Endothelial cell of umbilical vein (primary cell): ENCODE measurements at regions not wholly inside any gene's neighbourhood (a gene's known extent, or its start where the extent isn't known, plus 50 kb on each side); places are given as distances from the start of the nearest gene placed in this dataset.

Experiments
- BruUV-seq: library from RNA; stranded (reverse); fragments of 400-500 nt; replicated peaks from 2 replicates; lab custom pipeline; 2021; lab: Mats Ljungman, UMichigan
- CTCF ChIA-PET: fragments of 300-600, 350-600 bp; sonication (Branson Sonifier 250); formaldehyde crosslinking; loops from one replicate; lab custom pipeline; 2021; ENCODE audit warnings: antibody characterized with exemption, inconsistent platforms; lab: Charles Lee
- POLR2A ChIA-PET: fragments of 300-600, 350-600 bp; sonication (Branson Sonifier 250); formaldehyde crosslinking; loops from one replicate; lab custom pipeline; 2021; ENCODE audit warnings: antibody characterized with exemption, inconsistent platforms; lab: Charles Lee
- DNase-seq: peaks from one replicate; pipeline ENCODE4 v3.0.0-alpha.2; 2011; ENCODE audit warnings: low read depth, low spot score
- FAIRE-seq: peaks from 2 replicates; lab custom pipeline; 2011; peaks lifted over from hg19 to GRCh38; lab: Jason Lieb, UNC
- H2AFZ ChIP-seq: 2 replicates; pipeline ENCODE4 v1.6.0; 2012; ENCODE audit warnings: low read depth, low read length, control low read depth, inconsistent platforms
- H3K27ac ChIP-seq: 2 replicates; pipeline ENCODE4 v1.5.1; 2011; ENCODE audit warnings: low read depth, mild to moderate bottlenecking, control low read depth, low read length, moderate library complexity; ENCODE audit not compliant: insufficient read depth
- H3K27me3 ChIP-seq, 2 experiments: 2 replicates each; pipeline versions ENCODE4 v1.6.0 to v1.6.1; 2011; ENCODE audit warnings: low read length in 2 of 2, mixed read lengths in 1 of 2; ENCODE audit not compliant: control insufficient read depth in 2 of 2, insufficient read depth in 2 of 2
- H3K36me3 ChIP-seq, 2 experiments: 2 replicates in 1 of 2; 3 replicates in 1 of 2; pipeline ENCODE4 v1.5.1; 2011; ENCODE audit warnings: low read length in 2 of 2, mild to moderate bottlenecking in 1 of 2, moderate library complexity in 1 of 2; ENCODE audit not compliant: control insufficient read depth in 2 of 2, insufficient read depth in 2 of 2; ENCODE audit errors: extremely low read depth in 1 of 2
- H3K4me1 ChIP-seq: 3 replicates; pipeline ENCODE4 v1.5.1; 2011; ENCODE audit warnings: mild to moderate bottlenecking, low read length; ENCODE audit not compliant: control insufficient read depth, insufficient read depth; ENCODE audit errors: extremely low read depth
- H3K4me2 ChIP-seq: 2 replicates; pipeline ENCODE4 v1.6.1; 2011; ENCODE audit warnings: low read length, control low read depth, mixed read lengths; ENCODE audit not compliant: insufficient read depth
- H3K4me3 ChIP-seq, 3 experiments: fragments of 200-600 bp in 1 of 3; sonication (generic), shearing (Covaris generic) in 1 of 3; replicated peaks in 1 of 3; 2 replicates each; pipeline ENCODE4 v1.5.1; 2011 to 2016; ENCODE audit warnings: control low read depth in 3 of 3, low read length in 3 of 3, mild to moderate bottlenecking in 2 of 3, inconsistent platforms in 1 of 3, low read depth in 1 of 3, moderate library complexity in 1 of 3; ENCODE audit not compliant: insufficient read depth in 1 of 3
- H3K79me2 ChIP-seq: 2 replicates; pipeline ENCODE4 v1.6.0; 2012; ENCODE audit warnings: low read length, inconsistent platforms; ENCODE audit not compliant: control insufficient read depth, insufficient read depth
- H3K9ac ChIP-seq: replicated peaks from 2 replicates; pipeline ENCODE3; 2011; ENCODE audit warnings: low read length, control low read depth; ENCODE audit not compliant: insufficient read depth; ENCODE audit errors: extremely low read depth
- H3K9me1 ChIP-seq: replicated peaks from 3 replicates; pipeline ENCODE4 v1.6.0; 2011; ENCODE audit warnings: mild to moderate bottlenecking, low read length; ENCODE audit not compliant: control insufficient read depth, insufficient read depth; ENCODE audit errors: extremely low read depth
- H3K9me3 ChIP-seq: replicated peaks from 2 replicates; pipeline ENCODE4 v1.5.1; 2012; ENCODE audit warnings: low read length, inconsistent platforms; ENCODE audit not compliant: control insufficient read depth, insufficient read depth
- H4K20me1 ChIP-seq: replicated peaks from 2 replicates; pipeline ENCODE3; 2011; ENCODE audit warnings: mild to moderate bottlenecking, low read length; ENCODE audit not compliant: control insufficient read depth, insufficient read depth; ENCODE audit errors: extremely low read depth
- EZH2 ChIP-seq: IDR thresholded peaks from 2 replicates; pipeline ENCODE4 v1.6.1; 2012; ENCODE audit warnings: borderline replicate concordance, low read depth, mild to moderate bottlenecking, moderate library complexity, low read length, inconsistent platforms; ENCODE audit not compliant: severe bottlenecking
- FOS ChIP-seq: IDR thresholded peaks from 2 replicates; pipeline ENCODE4 v1.6.1; 2011; ENCODE audit warnings: mild to moderate bottlenecking, low read length, moderate library complexity, borderline replicate concordance; ENCODE audit not compliant: insufficient read depth
- GATA2 ChIP-seq: IDR thresholded peaks from 2 replicates; pipeline ENCODE4 v1.7.0; 2011; ENCODE audit warnings: low read depth, mild to moderate bottlenecking, moderate library complexity, mixed read lengths, low read length; ENCODE audit not compliant: insufficient read length, insufficient read depth
- JUN ChIP-seq: IDR thresholded peaks from 2 replicates; pipeline ENCODE4 v1.6.1; 2011; ENCODE audit warnings: borderline replicate concordance, low read depth; ENCODE audit not compliant: insufficient read length, insufficient read depth
- MYC ChIP-seq: IDR thresholded peaks from one replicate; pipeline ENCODE4 v1.6.1; 2011; ENCODE audit warnings: mild to moderate bottlenecking, low read depth, low read length
- POLR2A ChIP-seq: IDR thresholded peaks from 2 replicates; pipeline ENCODE4 v1.6.1; 2012; ENCODE audit warnings: low read depth, mild to moderate bottlenecking, control low read depth, low read length
- POLR2AphosphoS5 ChIP-seq: IDR thresholded peaks from 2 replicates; pipeline ENCODE4 v1.6.1; 2012; ENCODE audit warnings: low read depth, mild to moderate bottlenecking, control low read depth, low read length, moderate library complexity; ENCODE audit not compliant: insufficient read depth
- dilution Hi-C: fragments of 300-500 bp; cut with MboI; formaldehyde crosslinking; loops from one replicate; pipeline ENCODE4 v1.15.0; 2019; ENCODE audit warnings: low sequenced_read_pairs; ENCODE audit not compliant: extremely low pct_ligation_motif_present
- intact Hi-C: fragments of 100-400 bp; cut with micrococcal nuclease; formaldehyde crosslinking; loops from one replicate; pipeline ENCODE4 v1.10.0; 2022
- TF ChIP-seq, protein P1 (sequence below): IDR thresholded peaks from 2 replicates; pipeline ENCODE4 v1.6.1; 2011; ENCODE audit not compliant: insufficient read depth, insufficient read length
- TF ChIP-seq, protein P2 (sequence below), 2 donors: IDR thresholded peaks; 1 replicate in 1 of 2; 2 replicates in 1 of 2; pipeline ENCODE4 v1.5.1; 2011; ENCODE audit warnings: low read length in 2 of 2, mild to moderate bottlenecking in 2 of 2, moderate library complexity in 2 of 2, control low read depth in 1 of 2, inconsistent platforms in 1 of 2, low read depth in 1 of 2; ENCODE audit not compliant: insufficient read depth in 1 of 2; ENCODE audit errors: extremely low read depth in 1 of 2

- Histone ChIP-seq H3K27ac (no peak overlapping the region), H4K20me1 (no peaks in the 10 kb centered on the region), H3K27me3 (no peaks in the 10 kb centered on the region), H3K36me3 (no peaks in the 10 kb centered on the region), H3K9me3 (peaks cover 2% of the 10 kb centered on the region), H3K4me1 (no peaks in the 10 kb centered on the region), H3K79me2 (no peaks in the 10 kb centered on the region), H3K4me3 (no peak overlapping the region), H3K9ac (no peak overlapping the region), H3K4me2 (no peak overlapping the region), H3K9me1 (no peaks in the 10 kb centered on the region), H2AFZ (no peak overlapping the region)
- POLR2A ChIA-PET, result no interaction called here
- dilution Hi-C loops (no loop called here), intact Hi-C loops (no loop called here)
- no TSS peak for BruUV-seq
- FAIRE-seq (no peak), DNase-seq (no peak)
- CTCF ChIA-PET, result no interaction called here
- TF ChIP-seq POLR2A (no peak), MYC (no peak), POLR2AphosphoS5 (no peak), EZH2 (no peak), GATA2 (no peak), JUN (no peak), FOS (no peak)
- TF ChIP-seq, protein P1, sequence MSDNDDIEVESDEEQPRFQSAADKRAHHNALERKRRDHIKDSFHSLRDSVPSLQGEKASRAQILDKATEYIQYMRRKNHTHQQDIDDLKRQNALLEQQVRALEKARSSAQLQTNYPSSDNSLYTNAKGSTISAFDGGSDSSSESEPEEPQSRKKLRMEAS, result no peak
- TF ChIP-seq, protein P2, sequence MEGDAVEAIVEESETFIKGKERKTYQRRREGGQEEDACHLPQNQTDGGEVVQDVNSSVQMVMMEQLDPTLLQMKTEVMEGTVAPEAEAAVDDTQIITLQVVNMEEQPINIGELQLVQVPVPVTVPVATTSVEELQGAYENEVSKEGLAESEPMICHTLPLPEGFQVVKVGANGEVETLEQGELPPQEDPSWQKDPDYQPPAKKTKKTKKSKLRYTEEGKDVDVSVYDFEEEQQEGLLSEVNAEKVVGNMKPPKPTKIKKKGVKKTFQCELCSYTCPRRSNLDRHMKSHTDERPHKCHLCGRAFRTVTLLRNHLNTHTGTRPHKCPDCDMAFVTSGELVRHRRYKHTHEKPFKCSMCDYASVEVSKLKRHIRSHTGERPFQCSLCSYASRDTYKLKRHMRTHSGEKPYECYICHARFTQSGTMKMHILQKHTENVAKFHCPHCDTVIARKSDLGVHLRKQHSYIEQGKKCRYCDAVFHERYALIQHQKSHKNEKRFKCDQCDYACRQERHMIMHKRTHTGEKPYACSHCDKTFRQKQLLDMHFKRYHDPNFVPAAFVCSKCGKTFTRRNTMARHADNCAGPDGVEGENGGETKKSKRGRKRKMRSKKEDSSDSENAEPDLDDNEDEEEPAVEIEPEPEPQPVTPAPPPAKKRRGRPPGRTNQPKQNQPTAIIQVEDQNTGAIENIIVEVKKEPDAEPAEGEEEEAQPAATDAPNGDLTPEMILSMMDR (IDR thresholded peaks at IDR 0.05; ENCODE audit: extremely low read depth in 1 of 2, insufficient read depth in 1 of 2, low read depth in 1 of 2, low read length in 2 of 2), result no peak
Measured at GRCh38 chr15:91566141-91566540, 287.4 kb upstream of the SLCO3A1 start.
